H9 (cell line): ENCODE measurements at regions not wholly inside any gene's neighbourhood (a gene's known extent, or its start where the extent isn't known, plus 50 kb on each side); places are given as distances from the start of the nearest gene placed in this dataset.

Source experiments
- DNase-seq: peaks from one replicate; pipeline ENCODE4 v3.0.0-alpha.2; 2017
- H2AFZ ChIP-seq: one replicate; pipeline ENCODE4 v1.6.1; 2013; ENCODE audit warnings: mild to moderate bottlenecking, low read length, control low read depth, moderate library complexity
- H2AK5ac ChIP-seq: 2 replicates; pipeline ENCODE4 v1.6.1; 2013; ENCODE audit warnings: low read length, control low read depth, mixed read lengths; ENCODE audit not compliant: insufficient read length
- H2BK120ac ChIP-seq: one replicate; pipeline ENCODE4 v1.6.1; 2013; ENCODE audit warnings: low read depth, mild to moderate bottlenecking, low read length, control low read depth, inconsistent platforms; ENCODE audit not compliant: poor library complexity, severe bottlenecking
- H2BK12ac ChIP-seq: 2 replicates; pipeline ENCODE4 v1.6.1; 2013; ENCODE audit warnings: low read length, control low read depth, mixed read lengths, low read depth; ENCODE audit not compliant: insufficient read length
- H2BK15ac ChIP-seq: 2 replicates; pipeline ENCODE4 v1.6.1; 2013; ENCODE audit warnings: low read depth, low read length, control low read depth
- H2BK20ac ChIP-seq: one replicate; pipeline ENCODE4 v1.6.1; 2013; ENCODE audit warnings: low read depth, mild to moderate bottlenecking, low read length, control low read depth, inconsistent platforms; ENCODE audit not compliant: poor library complexity, severe bottlenecking
- H2BK5ac ChIP-seq: 2 replicates; pipeline ENCODE4 v1.6.1; 2013; ENCODE audit warnings: low read length, control low read depth, mixed read lengths; ENCODE audit not compliant: insufficient read length
- H3K14ac ChIP-seq: 2 replicates; pipeline ENCODE4 v1.6.1; 2013; ENCODE audit warnings: low read length, control low read depth; ENCODE audit not compliant: insufficient read depth
- H3K18ac ChIP-seq: 2 replicates; pipeline ENCODE4 v1.6.1; 2013; ENCODE audit warnings: low read depth, mild to moderate bottlenecking, mixed read lengths, low read length, control low read depth; ENCODE audit not compliant: insufficient read length
- H3K23ac ChIP-seq: 2 replicates; pipeline ENCODE4 v1.6.1; 2013; ENCODE audit warnings: low read length, control low read depth, mixed read lengths, low read depth; ENCODE audit not compliant: insufficient read length
- H3K23me2 ChIP-seq: 2 replicates; pipeline ENCODE4 v1.6.1; 2013; ENCODE audit warnings: low read depth, mild to moderate bottlenecking, mixed read lengths, low read length, control low read depth; ENCODE audit not compliant: insufficient read length, poor library complexity, severe bottlenecking
- H3K27ac ChIP-seq: 2 replicates; pipeline ENCODE4 v1.5.1; 2013; ENCODE audit warnings: low read length, control low read depth, mixed read lengths, low read depth; ENCODE audit not compliant: insufficient read length
- H3K27me3 ChIP-seq: 2 replicates; pipeline ENCODE4 v1.6.1; 2013; ENCODE audit warnings: low read length, control low read depth, inconsistent platforms; ENCODE audit not compliant: insufficient read depth
- H3K4ac ChIP-seq: 2 replicates; pipeline ENCODE4 v1.6.1; 2013; ENCODE audit warnings: low read depth, mild to moderate bottlenecking, control low read depth, inconsistent platforms, low read length, moderate library complexity
- H3K4me1 ChIP-seq: 2 replicates; pipeline ENCODE4 v1.6.1; 2013; ENCODE audit warnings: low read length, control low read depth, inconsistent platforms; ENCODE audit not compliant: insufficient read depth
- H3K4me2 ChIP-seq: 2 replicates; pipeline ENCODE4 v1.6.1; 2013; ENCODE audit warnings: low read length, control low read depth, mixed read lengths; ENCODE audit not compliant: insufficient read length, insufficient read depth
- H3K56ac ChIP-seq: 2 replicates; pipeline ENCODE4 v1.6.1; 2013; ENCODE audit warnings: low read depth, mild to moderate bottlenecking, mixed read lengths, low read length, control low read depth; ENCODE audit not compliant: insufficient read length
- H3K79me1 ChIP-seq: 2 replicates; pipeline ENCODE4 v1.6.1; 2013; ENCODE audit warnings: low read depth, mild to moderate bottlenecking, moderate library complexity, low read length, control low read depth, inconsistent platforms; ENCODE audit not compliant: insufficient read depth, poor library complexity, severe bottlenecking
- H3K79me2 ChIP-seq: 2 replicates; pipeline ENCODE4 v1.6.1; 2013; ENCODE audit warnings: low read length, control low read depth, inconsistent platforms; ENCODE audit not compliant: insufficient read depth
- H3K9ac ChIP-seq: 2 replicates; pipeline ENCODE4 v1.6.1; 2013; ENCODE audit warnings: low read length, control low read depth, mixed read lengths; ENCODE audit not compliant: insufficient read length; ENCODE audit errors: extremely low read depth
- H3K9me3 ChIP-seq: one replicate; pipeline ENCODE4 v1.6.1; 2013; ENCODE audit warnings: low read depth, low read length, inconsistent platforms; ENCODE audit not compliant: control insufficient read depth
- H3T11ph ChIP-seq: one replicate; pipeline ENCODE4 v1.6.1; 2013; ENCODE audit warnings: mild to moderate bottlenecking, low read length, control low read depth, inconsistent platforms
- H4K20me1 ChIP-seq: one replicate; pipeline ENCODE4 v1.6.1; 2013; ENCODE audit not compliant: control insufficient read depth, insufficient read length, insufficient read depth
- H4K5ac ChIP-seq: 2 replicates; pipeline ENCODE4 v1.6.1; 2013; ENCODE audit warnings: low read depth, mild to moderate bottlenecking, mixed read lengths, low read length, control low read depth; ENCODE audit not compliant: insufficient read length
- H4K8ac ChIP-seq: replicated peaks from 2 replicates; pipeline ENCODE4 v1.6.1; 2013; ENCODE audit warnings: low read length, control low read depth, mixed read lengths, low read depth; ENCODE audit not compliant: insufficient read length
- H4K91ac ChIP-seq: 2 replicates; pipeline ENCODE4 v1.6.1; 2013; ENCODE audit warnings: low read depth, mild to moderate bottlenecking, moderate library complexity, mixed read lengths, low read length, control low read depth; ENCODE audit not compliant: insufficient read length
- H3K27ac Mint-ChIP-seq, 3 experiments: 2 replicates in 2 of 3; 3 replicates in 1 of 3; pipeline ENCODE4 v1.8.0; 2020 to 2021; ENCODE audit warnings: mixed read lengths in 3 of 3, mild to moderate bottlenecking in 1 of 3, moderate library complexity in 1 of 3
- H3K27me3 Mint-ChIP-seq: 2 replicates; pipeline ENCODE4 v1.8.0; 2021; ENCODE audit warnings: low read depth, mild to moderate bottlenecking, moderate library complexity, mixed read lengths
- H3K36me3 Mint-ChIP-seq, 3 experiments: 2 replicates in 2 of 3; 3 replicates in 1 of 3; pipeline ENCODE4 v1.8.0; 2020 to 2021; ENCODE audit warnings: low read depth in 3 of 3, mixed read lengths in 3 of 3; ENCODE audit not compliant: insufficient read depth in 1 of 3
- H3K4me1 Mint-ChIP-seq, 2 experiments: 2 replicates each; pipeline ENCODE4 v1.8.0; 2020; ENCODE audit warnings: mixed read lengths in 2 of 2
- H3K4me3 Mint-ChIP-seq, 2 experiments: 2 replicates in 1 of 2; 3 replicates in 1 of 2; pipeline ENCODE4 v1.8.0; 2020 to 2021; ENCODE audit warnings: mild to moderate bottlenecking in 2 of 2, mixed read lengths in 2 of 2, moderate library complexity in 1 of 2
- H3K9me3 Mint-ChIP-seq, 2 experiments: 2 replicates in 1 of 2; 3 replicates in 1 of 2; pipeline ENCODE4 v1.8.0; 2020; ENCODE audit warnings: mild to moderate bottlenecking in 2 of 2, mixed read lengths in 2 of 2, moderate library complexity in 1 of 2
- CTCF ChIP-seq: fragments of 200-600 bp; sonication (generic); conservative IDR thresholded peaks from 3 replicates; pipeline ENCODE4 v1.8.0; 2021; ENCODE audit warnings: antibody characterized with exemption, mild to moderate bottlenecking
- WGBS: extraction: QIAGEN DNeasy Blood & Tissue Kit; methylation state at CpG from one replicate; pipeline ENCODE4 v1.1.7; 2013; ENCODE audit warnings: missing lambda C conversion rate, low lambda C conversion rate, mixed read lengths; ENCODE audit not compliant: insufficient read length; ENCODE audit errors: extremely low coverage; 5-methylcytosine and 5-hydroxymethylcytosine counted together

- no peaks in the 10 kb centered on the region; the same call in 1 of the 2 replicates for H3K4me1 ChIP-seq
- no peak overlapping the region for H2BK12ac ChIP-seq
- H3K23me2 ChIP-seq = no peaks in the 10 kb centered on the region
- no peaks in the 10 kb centered on the region for H3K79me1 ChIP-seq
- no peak for DNase-seq
- TF ChIP-seq CTCF = no peak
- H3K79me2 ChIP-seq = no peaks in the 10 kb centered on the region
- Mint-ChIP-seq H3K4me3 (no peak overlapping the region), H3K27ac (no peak overlapping the region), H3K36me3 (peaks cover 0 to 9% (median 0%) of the 10 kb centered on the region in 3 experiments; a peak in 5 of 7 replicates), H3K4me1 (peaks cover 3 to 5% of the 10 kb centered on the region in 2 experiments; a peak in 1 of 4 replicates), H3K27me3 (no peaks in the 10 kb centered on the region), H3K9me3 (peaks cover 0 to 2% of the 10 kb centered on the region in 2 experiments; a peak in 2 of 5 replicates)
- no peak overlapping the region for H3T11ph ChIP-seq
- no peak overlapping the region for H2BK15ac ChIP-seq
- H2BK20ac ChIP-seq = no peak overlapping the region
- H3K18ac ChIP-seq = no peak overlapping the region
- no peak overlapping the region for H2AFZ ChIP-seq
- H4K8ac ChIP-seq = no peak overlapping the region
- no peak overlapping the region for H3K4me2 ChIP-seq
- no peak overlapping the region for H3K23ac ChIP-seq
- H2AK5ac ChIP-seq = no peak overlapping the region
- H3K27ac ChIP-seq = no peak overlapping the region
- H4K91ac ChIP-seq = no peak overlapping the region
- no peak overlapping the region for H2BK120ac ChIP-seq
- H3K9ac ChIP-seq = no peak overlapping the region
- H3K4ac ChIP-seq = no peak overlapping the region
- H4K20me1 ChIP-seq = no peaks in the 10 kb centered on the region
- H3K9me3 ChIP-seq = no peaks in the 10 kb centered on the region
- no peaks in the 10 kb centered on the region for H3K27me3 ChIP-seq
- no peak overlapping the region for H3K56ac ChIP-seq
- no peak overlapping the region for H4K5ac ChIP-seq
- H2BK5ac ChIP-seq = no peak overlapping the region
- WGBS = no CpG with 5 or more reads among the region's 1 CpG
- no peak overlapping the region for H3K14ac ChIP-seq
These were observed 301.0 kb downstream of the PTEN start for GRCh38 chr10:88164471-88164870.
